ENCODE measurements at regions not wholly inside any gene's neighbourhood (a gene's known extent, or its start where the extent isn't known, plus 50 kb on each side); places are given as distances from the start of the nearest gene placed in this dataset.
"Not testable (repeated sequence)": the region's sequence is repeated elsewhere in the genome, so short reads cannot be mapped to it uniquely, and the experiment has no call there.

DNA sequence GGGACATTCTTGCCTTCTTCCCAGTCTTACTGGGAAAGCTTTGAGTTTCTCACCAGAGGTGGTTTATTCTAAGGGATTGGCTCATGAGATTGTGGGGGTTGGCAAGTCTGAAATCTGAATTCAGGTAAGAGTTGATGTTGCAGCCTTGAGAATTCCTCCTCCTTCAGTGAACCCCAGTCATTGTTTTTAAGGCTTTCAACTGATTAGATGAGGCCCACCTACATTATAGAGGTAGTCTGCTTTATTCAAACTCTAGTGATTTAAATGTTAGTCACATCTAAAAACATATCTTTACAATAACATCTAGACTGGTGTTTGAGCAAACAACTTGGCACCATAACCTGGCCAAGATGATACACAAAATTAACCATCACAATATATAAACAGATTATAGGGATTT lies 156.5 kb upstream of the MED14 start:
- DNase-seq (ENCODE audit: low read depth) = no peak

DNA sequence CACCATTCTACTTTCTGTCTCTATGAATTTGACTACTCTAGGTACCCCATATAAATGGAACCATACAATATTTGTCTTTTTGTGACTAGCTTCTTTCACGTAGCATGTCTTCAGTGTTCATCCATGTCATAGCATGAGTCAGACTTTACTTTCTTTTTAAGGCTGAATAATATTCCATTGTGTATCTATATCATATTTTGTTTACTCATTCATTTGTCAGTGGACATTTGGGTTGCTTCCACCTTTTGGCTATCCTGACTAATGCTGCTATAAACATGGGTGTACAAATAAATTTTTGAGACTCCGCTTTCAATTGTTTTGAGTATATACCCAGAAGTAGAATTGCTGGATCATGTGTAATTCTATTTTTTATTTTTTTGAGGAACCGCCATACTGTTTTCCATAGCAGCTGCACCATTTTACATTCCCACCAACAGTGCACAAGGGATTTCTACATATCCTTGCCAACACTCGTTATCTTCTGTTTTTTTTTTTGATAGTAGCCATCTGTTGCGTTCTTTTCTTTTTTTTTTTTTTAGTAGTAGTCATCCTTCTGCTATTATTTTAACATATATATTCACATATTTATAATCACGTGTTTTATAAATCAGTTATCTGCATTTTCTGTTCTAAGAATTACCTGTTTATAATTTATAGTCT lies 158.0 kb upstream of the MED14 start:
- no peak for DNase-seq (ENCODE audit: low read depth)

DNA sequence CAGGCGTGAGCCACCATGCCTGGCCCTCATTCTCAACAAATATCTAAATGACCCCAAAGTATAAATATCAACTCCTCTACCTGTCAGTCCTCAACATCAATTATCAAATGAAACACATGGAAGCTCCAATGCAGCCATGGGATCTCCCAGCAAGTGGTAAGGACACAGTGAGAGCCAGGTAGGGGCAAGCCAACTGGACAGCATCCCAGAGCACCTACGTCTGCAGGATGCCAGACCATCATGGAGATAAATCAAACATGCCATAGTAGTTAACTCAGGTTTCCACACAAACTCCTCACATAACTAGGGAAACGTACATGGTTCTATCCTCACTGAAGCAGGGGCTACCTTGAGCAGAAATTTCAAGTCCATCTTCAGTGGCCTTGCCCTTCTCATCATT lies 159.9 kb upstream of the MED14 start:
- no peak for DNase-seq (ENCODE audit: low read depth)

DNA sequence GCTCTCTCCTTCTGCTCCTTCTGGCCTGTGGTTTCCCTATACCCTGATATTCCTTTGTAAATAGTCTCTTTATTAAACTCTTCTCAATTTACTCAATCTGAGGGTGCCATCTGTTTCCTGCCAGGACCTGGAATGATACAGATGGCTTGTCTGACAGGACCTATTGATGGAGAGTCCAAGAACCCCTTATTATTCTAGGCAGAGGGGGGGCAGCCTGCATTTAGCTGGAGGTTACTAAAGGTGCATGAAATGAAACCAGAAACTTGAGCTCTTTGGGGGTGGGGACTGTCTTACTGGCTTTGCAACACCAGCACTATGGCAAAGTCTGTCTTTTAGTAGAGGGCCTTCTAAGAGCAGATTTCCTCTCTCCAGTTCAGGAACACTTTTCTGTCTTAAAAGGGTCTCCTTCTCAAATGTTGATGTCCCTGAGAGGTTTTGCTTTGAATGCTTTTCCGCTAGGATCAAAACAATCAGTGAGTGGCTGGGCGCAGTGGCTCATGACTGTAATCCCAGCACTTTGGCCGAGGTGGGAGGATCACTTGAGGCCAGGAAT lies 162.5 kb upstream of the MED14 start:
- DNase-seq (ENCODE audit: low read depth) = no peak

DNA sequence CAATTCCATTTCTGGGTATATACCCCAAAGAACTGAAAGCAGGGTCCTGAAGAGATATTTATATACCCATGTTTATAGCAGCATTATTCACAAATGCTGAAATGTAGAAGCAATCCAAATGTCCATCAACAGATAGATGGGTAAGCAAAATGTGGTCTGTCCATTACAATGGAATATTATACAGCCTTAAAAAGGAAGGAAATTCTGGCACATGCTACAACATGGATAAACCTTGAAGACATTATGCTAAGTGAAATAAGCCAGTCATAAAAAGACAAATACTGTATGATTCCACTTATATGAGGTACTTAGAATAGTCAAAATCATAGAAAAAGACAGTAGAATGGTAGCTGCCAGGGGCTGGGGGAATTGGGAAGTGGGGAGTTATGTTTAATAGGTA lies 169.4 kb upstream of the MED14 start:
- DNase-seq (ENCODE audit: low read depth) = not testable (repeated sequence)

DNA sequence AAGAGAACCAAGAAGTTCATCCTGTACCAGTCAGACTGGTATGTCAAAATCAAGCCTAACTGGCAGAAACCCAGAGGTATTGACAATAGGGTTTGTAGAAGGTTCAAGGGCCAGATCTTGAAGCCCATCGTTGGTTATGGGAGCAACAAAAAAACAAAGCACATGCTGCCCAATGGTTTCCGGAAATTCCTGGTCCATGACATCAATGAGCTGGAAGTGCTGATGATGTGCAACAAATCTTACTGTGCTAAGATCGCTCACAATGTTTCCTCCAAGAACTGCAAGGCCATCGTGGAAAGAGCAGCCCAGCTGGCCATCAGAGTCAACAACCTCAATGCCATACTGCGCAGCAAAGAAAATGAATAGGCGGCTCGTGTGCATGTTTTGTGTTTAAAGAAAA lies 172.7 kb upstream of the MED14 start:
- no peak for DNase-seq (ENCODE audit: low read depth)

DNA sequence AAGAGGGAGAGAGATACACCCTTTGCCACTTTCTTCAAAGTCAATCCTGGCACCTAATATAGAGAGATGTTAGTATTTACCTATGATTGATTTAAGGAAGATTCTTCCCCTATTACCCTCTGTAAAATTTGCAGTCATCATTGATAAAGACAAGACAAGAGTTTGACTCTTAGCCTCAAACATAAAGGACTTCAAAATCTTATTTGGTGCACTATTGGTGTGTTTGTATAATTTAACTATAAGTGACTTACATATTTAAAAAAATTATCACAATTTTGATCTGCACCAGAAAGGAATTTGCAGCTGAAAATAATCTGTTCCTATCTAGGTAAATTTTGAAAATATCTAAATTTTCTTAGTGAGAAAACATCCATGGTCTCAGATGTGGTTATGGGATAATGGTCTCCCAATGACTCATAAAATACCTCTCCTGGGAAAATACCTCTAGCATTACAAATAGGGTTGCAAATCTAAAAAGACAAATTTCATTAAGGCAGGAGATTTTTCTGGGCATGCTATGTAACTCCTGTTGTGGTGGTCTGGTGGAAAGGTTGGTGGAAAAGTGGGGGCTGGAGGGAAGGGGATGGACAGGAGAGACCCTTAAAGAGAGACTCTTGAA lies 173.6 kb upstream of the MED14 start:
- DNase-seq (ENCODE audit: low read depth) = no peak

DNA sequence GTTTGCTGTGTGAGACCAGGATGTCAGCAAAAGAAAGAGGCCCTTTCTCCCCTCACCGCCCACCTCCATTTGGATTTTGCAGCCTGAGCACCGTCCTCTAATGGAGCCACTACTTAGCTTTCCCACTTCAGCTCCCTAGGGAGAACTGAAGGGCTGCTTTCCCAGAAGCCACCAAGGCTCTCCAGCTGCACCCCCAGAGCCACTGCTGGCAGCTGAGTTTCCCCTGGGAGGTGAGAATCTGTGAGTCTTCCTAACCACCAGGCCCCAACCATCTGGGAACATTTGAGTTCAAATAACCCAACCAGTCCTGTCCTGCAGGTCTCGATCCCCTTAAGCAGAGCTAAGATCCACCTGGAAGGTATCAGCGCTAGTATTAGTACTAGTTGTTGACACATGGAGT lies 173.1 kb upstream of the USP9X start:
- no peak for DNase-seq (ENCODE audit: low read depth)

DNA sequence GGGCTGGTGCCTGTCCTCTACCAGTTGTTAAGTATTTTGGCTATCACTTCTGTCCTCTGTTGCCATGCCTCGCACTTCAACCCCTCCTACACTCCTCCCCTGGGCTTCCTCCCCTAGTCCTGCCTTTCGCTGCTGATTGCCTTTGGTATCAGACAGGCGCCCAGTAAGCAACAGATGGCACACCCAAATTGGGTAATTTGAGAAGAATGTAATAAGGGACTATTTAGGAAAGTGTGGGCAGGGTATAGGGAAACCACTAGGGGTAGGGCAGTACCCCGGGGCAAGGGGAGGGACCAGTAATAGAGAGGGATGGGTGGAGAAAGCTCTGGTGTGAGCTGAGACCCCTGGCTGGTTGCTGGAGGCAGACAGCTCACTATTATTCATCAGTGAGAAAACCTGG lies 172.7 kb upstream of the USP9X start:
- no peak for DNase-seq (ENCODE audit: low read depth)

DNA sequence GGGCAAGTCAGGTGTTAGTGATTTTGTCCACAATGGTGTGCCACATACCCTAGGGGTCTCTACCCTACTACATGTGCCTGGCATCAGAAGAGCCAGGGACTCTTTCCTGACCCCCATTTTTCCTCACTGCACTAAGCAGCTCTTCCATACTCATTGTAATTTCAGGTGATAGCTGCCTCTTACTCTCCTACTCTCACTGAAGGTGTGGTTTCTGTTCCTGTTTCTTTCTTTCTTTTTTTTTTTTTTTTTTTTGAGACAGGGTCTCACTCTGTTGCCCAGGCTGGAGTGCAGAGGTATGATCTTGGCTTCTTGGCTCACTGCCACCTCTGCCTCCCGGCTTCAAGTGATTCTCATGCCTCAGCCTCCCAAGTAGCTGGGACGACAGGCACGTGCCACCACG lies 164.9 kb upstream of the USP9X start:
- no peak for DNase-seq (ENCODE audit: low read depth)

DNA sequence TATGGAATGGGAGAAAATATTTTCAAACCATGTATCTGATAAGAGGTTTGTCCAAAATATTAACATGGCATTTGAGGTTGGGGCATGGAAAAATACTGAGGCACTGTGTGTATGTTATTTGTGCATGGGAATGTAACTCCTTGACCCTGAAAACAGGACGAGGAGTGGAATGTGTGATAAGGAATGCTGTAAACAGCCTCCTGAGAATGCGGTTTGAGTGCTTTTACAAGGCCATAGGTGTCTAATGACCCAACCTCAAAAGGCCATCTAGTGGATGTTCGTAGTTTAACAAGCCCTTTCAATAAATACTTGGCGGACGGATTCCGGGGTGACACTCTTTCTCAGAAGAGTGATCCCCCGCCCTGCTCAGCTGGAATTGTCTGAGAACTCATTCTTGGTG lies 162.9 kb upstream of the USP9X start:
- no peak for DNase-seq (ENCODE audit: low read depth)

DNA sequence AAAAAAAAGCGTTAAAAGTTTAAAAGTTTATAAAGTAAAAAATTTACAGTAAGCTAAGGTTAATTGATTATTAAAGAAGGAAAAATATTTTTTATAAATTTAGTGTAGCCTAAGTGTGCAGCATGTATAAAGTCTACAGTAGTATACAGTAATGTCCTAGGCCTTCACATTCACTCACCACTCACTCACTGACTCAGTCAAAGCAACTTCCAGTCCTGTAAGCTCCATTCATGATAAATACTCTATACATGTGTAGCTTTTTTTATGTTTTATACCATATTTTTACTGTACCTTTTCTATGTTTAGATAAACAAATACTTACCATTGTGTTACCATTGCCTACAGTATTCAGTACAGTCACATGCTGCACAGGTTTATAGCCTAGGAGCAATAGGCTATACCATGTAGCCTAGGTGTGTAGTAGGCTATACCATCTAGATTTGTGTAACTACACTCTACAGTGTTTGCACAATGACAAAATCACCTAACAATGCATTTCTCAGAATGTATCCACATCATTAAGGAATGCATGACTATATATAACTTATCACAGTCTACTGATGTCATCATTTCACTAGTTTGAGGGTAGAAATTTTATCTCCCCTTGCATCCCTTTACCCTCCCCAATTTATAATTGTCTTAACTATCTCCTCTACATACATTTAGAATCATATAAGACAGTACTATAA lies 158.4 kb upstream of the USP9X start:
- DNase-seq (ENCODE audit: low read depth) = not testable (repeated sequence)

DNA sequence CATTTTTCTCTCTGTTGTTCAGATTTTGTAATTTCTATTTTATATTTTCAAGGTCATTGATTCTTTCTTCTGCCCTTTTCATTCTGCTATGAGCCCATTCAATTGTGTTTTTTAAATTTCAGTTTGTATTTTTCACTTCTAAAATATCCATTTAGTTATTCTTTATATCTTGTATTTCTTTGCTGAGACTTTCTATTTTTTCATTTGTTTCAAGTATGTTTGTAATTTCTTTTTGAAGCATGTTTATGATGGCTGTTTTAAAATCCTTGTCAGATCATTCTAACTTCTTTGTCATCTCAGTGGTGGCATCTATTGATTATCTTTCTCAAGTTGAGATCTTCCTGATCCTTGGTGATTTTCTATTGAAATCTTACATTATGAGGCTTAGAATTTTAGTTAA lies 157.2 kb upstream of the USP9X start:
- DNase-seq (ENCODE audit: low read depth) = no peak

DNA sequence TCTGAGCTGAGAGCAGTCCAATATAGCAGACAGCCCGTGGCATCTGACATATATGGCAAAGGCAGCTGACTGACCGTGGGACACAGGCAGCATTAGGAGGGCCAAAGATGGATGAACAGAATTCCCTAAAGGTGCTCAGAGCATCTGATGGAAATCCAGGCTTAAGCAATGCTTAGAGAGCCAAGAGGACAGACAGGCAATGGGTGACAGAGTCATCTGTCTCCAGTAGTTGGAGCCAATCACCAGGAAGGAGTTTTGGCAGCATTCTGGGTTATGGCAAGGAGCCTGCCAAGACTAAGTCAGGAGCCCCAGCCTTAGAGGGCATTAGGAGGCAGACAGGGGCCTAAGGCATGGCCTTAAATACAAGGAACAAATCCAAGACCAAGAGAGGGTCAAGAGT lies 153.3 kb upstream of the USP9X start:
- DNase-seq (ENCODE audit: low read depth) = no peak

DNA sequence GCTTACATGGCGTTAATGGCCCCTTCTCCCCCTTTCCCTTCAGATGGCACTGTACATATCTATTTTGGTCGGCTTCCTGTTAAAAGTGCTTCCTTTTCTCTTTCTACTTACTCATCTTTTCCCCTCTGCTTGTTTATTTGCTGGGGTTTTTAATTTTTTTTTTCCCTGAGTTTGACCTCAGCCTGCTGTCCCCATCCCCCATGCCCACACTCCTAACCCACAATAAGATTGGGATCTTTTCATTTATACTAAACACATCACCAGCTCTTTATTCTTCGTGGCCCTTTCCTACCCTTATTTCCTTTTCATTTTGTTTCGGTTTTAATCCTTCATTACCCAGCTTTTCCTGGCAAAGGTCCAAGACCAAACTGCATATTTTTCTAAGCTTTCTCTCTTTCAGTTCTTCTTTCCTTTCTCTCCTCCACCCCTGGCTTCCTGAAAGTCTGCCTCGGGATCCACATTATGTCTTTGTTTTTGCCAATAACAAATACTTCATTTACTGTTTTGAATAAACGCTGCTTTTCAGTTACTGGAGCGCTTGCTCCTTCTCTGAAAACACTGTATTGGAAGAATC lies 152.0 kb upstream of the USP9X start:
- DNase-seq (ENCODE audit: low read depth) = no peak

DNA sequence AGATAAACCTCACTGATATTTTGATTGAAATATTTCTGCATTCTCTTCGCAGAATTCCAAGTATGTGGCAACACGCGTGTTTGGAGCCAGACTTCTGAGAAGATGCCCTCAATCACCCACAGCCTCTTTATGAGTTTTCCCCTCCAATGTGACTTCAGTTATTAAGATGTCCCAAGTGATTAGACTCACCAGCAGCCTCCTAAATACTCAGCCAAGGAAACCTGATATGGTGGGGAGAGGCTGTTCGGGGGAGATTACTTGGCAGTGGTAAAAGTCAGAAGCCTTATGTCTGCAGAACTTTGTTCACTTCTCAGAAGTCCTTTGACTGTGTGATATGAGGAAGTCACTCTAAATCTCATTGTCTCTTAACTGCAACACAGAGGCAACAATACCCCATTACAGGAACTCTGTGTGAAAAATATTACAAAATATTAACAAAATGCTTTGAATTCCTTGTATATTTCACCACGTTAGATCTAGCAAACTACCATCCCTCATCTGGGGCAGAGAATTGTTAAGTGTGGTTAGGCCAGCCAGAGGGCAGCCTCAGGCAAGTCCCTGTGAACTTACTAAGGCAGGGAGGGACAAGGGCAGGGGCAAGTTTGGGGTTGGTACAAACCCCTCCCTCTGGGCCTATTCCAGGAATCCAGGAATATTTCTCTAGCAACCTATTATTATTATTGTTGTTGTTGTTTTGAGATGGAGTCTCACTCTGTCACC lies 151.4 kb upstream of the USP9X start:
- DNase-seq (ENCODE audit: low read depth) = no peak

DNA sequence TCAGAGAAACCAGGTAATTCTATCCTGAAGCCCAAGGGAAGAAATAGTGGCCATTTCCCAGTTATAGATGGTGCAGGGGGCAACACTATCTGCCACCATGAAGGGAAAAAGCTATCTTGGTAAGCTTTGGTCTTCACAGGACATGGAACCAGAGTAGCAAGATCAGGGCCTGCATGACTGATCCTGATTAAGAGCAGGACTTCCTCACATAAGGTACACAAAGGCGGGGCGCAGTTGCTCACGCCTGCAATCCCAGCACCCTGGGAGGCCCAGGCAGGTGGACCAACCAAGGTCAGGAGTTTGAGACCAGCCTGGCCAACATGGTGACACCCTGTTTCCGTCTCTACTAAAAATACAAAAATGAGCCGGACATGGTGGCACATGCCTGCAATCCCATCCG lies 148.4 kb upstream of the USP9X start:
- DNase-seq (ENCODE audit: low read depth) = no peak

DNA sequence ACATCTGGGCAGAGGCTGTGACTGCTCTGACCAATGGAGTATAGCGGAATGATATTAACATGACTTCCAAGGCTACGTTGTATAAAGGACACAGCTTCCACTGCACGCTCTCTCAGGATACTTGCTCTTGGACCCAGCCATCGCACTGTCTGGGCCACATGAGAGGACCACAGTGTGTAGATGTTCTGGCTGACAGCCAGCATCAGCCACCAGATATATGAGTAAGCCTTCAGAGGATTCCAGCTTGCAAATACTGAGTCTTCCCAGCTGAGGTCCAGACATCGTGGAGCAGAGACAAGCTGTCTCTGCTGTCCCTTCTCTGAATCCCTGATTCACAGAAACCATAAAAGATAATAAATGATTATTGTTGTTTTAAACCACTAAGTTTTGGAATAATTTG lies 146.8 kb upstream of the USP9X start:
- DNase-seq (ENCODE audit: low read depth) = no peak

DNA sequence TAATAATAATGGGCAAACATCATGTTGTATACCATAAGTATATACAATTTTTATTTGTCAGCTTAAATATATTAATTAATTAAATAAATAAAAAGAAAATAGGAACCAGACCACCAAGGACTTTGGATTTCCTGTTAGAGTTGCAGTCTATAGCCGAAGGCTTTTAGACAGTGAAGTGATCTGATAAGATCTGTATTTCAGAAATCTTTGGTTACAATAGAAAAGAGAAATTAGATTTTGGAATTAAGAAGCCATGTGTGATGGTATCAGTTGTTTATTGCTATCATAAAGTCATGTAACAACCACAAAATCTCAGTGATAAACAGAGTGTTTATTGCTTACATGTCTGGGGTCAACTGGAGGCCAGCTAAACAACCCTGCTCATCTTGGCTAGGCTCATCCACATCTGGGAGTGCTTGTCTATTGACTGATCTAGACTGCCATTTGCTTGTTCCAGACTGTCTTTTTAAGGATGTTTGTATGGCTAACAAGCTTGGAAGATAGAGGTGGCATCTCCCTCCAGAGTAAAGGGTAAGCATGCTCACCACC lies 142.1 kb upstream of the USP9X start:
- no peak for DNase-seq (ENCODE audit: low read depth)

DNA sequence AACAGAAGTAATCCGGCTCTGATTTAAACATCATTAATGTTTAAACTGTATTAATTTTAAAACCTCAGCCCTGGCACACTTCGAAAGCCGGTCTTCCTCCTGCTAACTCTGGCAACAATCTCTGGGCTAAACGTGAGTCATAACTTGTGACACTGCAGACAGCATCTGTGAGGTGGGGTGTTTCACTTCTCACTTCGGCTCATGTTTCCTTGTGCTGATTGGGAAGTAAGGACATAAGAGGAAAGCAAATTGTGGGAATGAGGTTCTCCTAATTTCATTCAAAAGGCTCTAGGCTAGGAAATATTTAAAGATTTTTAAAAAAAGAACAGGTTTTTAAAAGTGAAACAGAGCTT lies 139.9 kb upstream of the USP9X start:
- DNase-seq (ENCODE audit: low read depth) = no peak

DNA sequence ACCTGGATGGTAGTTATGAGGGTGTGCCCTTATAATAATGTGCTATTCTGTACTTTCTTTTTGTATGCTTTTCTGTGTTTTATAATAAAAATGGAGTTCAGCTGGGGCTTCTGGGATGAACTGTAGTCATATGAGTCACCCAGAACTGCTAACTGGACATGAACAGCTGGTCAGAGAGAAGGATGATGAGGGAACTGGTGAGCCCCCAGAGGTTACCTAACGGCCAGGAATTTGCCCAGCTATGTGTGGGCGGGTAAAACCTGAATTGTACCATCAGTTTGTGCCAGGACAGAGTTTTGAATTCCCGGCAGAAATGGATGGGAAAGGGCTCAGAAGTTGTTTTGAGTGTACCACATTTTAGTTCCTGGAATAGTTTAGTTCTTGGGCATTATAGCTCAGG lies 138.0 kb upstream of the USP9X start:
- DNase-seq (ENCODE audit: low read depth) = no peak

DNA sequence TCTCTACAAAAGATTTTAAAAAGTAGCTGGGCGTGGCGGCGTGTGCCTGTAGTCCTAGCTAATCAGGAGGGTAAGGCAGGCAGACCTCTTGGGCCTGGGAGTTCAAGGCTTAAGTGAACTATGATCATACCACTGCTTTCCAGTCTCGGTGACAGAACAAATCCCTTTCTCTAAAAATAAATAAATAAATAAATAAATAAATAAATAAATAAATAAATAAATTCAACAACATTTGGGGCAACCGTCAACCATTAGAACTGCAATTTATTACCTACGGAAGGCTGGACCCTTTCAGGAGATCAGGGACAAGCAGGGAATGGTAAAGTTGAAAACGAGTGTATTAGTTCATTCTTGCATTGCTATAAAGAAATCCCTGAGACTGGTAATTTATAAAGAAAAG lies 136.2 kb upstream of the USP9X start:
- DNase-seq (ENCODE audit: low read depth) = no peak
